Sigmoid colon (tissue), 6 donors: ENCODE measurements at regions not wholly inside any gene's neighbourhood (a gene's known extent, or its start where the extent isn't known, plus 50 kb on each side); places are given as distances from the start of the nearest gene placed in this dataset.

ENCODE experiments used
- DNase-seq: peaks from one replicate; pipeline ENCODE4 v3.0.0-alpha.2; 2019
- H3K27ac ChIP-seq, 4 donors: fragments of 200-600 bp; sonication (generic); one replicate each; pipeline ENCODE4 v1.5.1; 2016 to 2019; ENCODE audit warnings: mild to moderate bottlenecking in 1 of 4
- H3K27me3 ChIP-seq, 3 donors: fragments of 200-600 bp; sonication (generic); one replicate each; pipeline ENCODE4 v1.5.1; 2019; ENCODE audit warnings: mild to moderate bottlenecking in 1 of 3
- H3K36me3 ChIP-seq, 4 donors: fragments of 200-600 bp; sonication (generic); one replicate each; pipeline ENCODE4 v1.5.1; 2016 to 2019
- H3K4me1 ChIP-seq, 4 donors: fragments of 200-600 bp; sonication (generic); one replicate each; pipeline ENCODE4 v1.5.1; 2017 to 2019
- H3K4me3 ChIP-seq, 4 donors: fragments of 200-600 bp; sonication (generic); one replicate each; pipeline ENCODE4 v1.5.1; 2017 to 2019; ENCODE audit warnings: mild to moderate bottlenecking in 2 of 4, moderate library complexity in 1 of 4
- H3K9me3 ChIP-seq, 4 donors: fragments of 200-600 bp in 3 of 4; sonication (generic) in 3 of 4; one replicate each; pipeline versions ENCODE4 v1.5.1 to v1.6.1; 2013 to 2019
- CTCF ChIP-seq, 4 experiments: fragments of 450-650 bp in 3 of 4; fragments of 200-600 bp in 1 of 4; IDR thresholded peaks; one replicate each; pipeline ENCODE4 v1.5.1; 2016 to 2019; ENCODE audit warnings: antibody characterized with exemption in 4 of 4, mild to moderate bottlenecking in 3 of 4, moderate library complexity in 2 of 4
- EP300 ChIP-seq, 4 donors: sonication (generic); formaldehyde crosslinking; IDR thresholded peaks; one replicate each; pipeline ENCODE4 v1.6.1; 2017; ENCODE audit warnings: antibody characterized with exemption in 4 of 4
- POLR2A ChIP-seq, 2 donors: fragments of 450-650 bp; IDR thresholded peaks; one replicate each; pipeline ENCODE4 v1.6.1; 2016; ENCODE audit warnings: antibody characterized with exemption in 2 of 2, mild to moderate bottlenecking in 2 of 2, moderate library complexity in 2 of 2
- POLR2AphosphoS5 ChIP-seq, 4 donors: sonication (generic); formaldehyde crosslinking; IDR thresholded peaks; one replicate each; pipeline ENCODE4 v1.6.1; 2017; ENCODE audit warnings: antibody characterized with exemption in 4 of 4
- WGBS, 2 donors: extraction: QIAGEN DNeasy Blood & Tissue Kit; methylation state at CpG; one replicate each; pipeline ENCODE4 v1.1.7; 2013; 5-methylcytosine and 5-hydroxymethylcytosine counted together
- intact Hi-C: fragments of 100-400 bp; cut with DNase I; formaldehyde crosslinking; loops from one replicate; pipeline ENCODE4 v1.15.1; 2023
- donor health status: healthy with polysubstance abuse.
- donor health status: healthy.

- no peaks in the 10 kb centered on the region for H3K9me3 ChIP-seq
- no peak for DNase-seq
- H3K4me3 ChIP-seq: no peak overlapping the region
- no peaks in the 10 kb centered on the region for H3K36me3 ChIP-seq
- intact Hi-C loops: no loop called here
- WGBS, 2 donors: 85 to 93% methylated on average over 2 of the region's 2 CpGs
- H3K27ac ChIP-seq: no peak overlapping the region
- TF ChIP-seq EP300 (IDR thresholded peaks at IDR 0.05): no peak
- no peak for TF ChIP-seq CTCF (IDR thresholded peaks at IDR 0.05)
- no peak for TF ChIP-seq POLR2A (IDR thresholded peaks at IDR 0.05)
- no peak for TF ChIP-seq POLR2AphosphoS5 (IDR thresholded peaks at IDR 0.05)
- H3K4me1 ChIP-seq: no peaks in the 10 kb centered on the region
- H3K27me3 ChIP-seq: no peaks in the 10 kb centered on the region
Observed at GRCh38 chr4:89658701-89659024, 178.3 kb downstream of the SNCA start.

- no peak overlapping the region for H3K4me3 ChIP-seq
- WGBS, 2 donors: 54 to 69% methylated on average over 3 of the region's 3 CpGs
- H3K36me3 ChIP-seq: no peaks in the 10 kb centered on the region
- no peak for DNase-seq
- TF ChIP-seq POLR2AphosphoS5 (IDR thresholded peaks at IDR 0.05): no peak
- no peak for TF ChIP-seq EP300 (IDR thresholded peaks at IDR 0.05)
- no peak for TF ChIP-seq CTCF (IDR thresholded peaks at IDR 0.05)
- no peak for TF ChIP-seq POLR2A (IDR thresholded peaks at IDR 0.05)
- no peaks in the 10 kb centered on the region for H3K27me3 ChIP-seq
- no peaks in the 10 kb centered on the region for H3K9me3 ChIP-seq
- intact Hi-C loops: no loop called here
- no peak overlapping the region for H3K27ac ChIP-seq
- no peaks in the 10 kb centered on the region for H3K4me1 ChIP-seq
Observed at GRCh38 chr4:89657931-89658700, 178.8 kb downstream of the SNCA start.

- no peak overlapping the region for H3K4me3 ChIP-seq
- H3K4me1 ChIP-seq: no peaks in the 10 kb centered on the region
- no peaks in the 10 kb centered on the region for H3K27me3 ChIP-seq
- no peaks in the 10 kb centered on the region for H3K9me3 ChIP-seq
- no peaks in the 10 kb centered on the region for H3K36me3 ChIP-seq
- 73 to 80% methylated on average over 4 of the region's 4 CpGs for WGBS, 2 donors
- no peak overlapping the region for H3K27ac ChIP-seq
- no peak for DNase-seq
- TF ChIP-seq EP300 (IDR thresholded peaks at IDR 0.05) (no peak), POLR2A (IDR thresholded peaks at IDR 0.05) (no peak), POLR2AphosphoS5 (IDR thresholded peaks at IDR 0.05) (no peak)
- intact Hi-C loops: no loop called here
Observed at GRCh38 chr4:89653012-89653411, 183.9 kb downstream of the SNCA start.

DNA sequence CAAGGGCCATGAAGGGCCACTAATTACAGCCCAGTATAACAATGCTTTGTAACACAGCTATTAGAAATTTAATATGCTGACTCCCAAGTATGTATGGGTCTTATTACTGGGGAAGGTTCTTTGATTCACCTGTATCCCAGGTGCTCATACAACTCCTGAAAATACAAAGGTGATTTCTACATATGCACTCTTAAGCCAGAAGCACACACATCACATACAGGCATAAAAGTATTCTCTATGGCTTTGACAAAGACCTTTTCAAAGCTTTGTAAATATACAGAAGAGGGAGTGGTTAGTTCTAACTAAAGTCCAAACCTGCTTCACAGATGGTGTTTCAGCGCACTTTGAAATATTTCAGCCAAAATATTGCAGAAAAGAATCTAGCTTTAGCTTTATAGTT is 191.5 kb downstream of the SNCA start:
- WGBS, 2 donors: 26 to 84% methylated on average over 1 of the region's 1 CpG
- H3K4me3 ChIP-seq: no peak overlapping the region
- intact Hi-C loops: no loop called here

DNA sequence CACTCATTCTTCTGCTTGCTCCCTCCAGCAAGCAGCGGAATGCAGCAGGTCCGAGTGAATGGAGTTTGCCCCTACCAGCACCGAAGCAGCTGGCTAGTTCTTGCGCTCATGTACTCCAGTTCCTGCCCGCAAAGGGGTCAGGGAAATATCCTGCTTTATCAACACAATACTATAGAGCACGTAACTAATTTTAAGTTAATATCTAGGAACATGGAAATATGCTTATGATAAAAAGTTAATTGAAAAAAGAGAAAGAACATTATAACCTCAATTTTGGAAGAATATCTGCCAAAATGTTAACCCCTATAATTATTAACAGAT is 195.6 kb downstream of the SNCA start:
- no peak for DNase-seq
- 23 to 66% methylated on average over 6 of the region's 6 CpGs for WGBS, 2 donors
- Histone ChIP-seq H3K4me3 (no peak overlapping the region), H3K4me1 (no peaks in the 10 kb centered on the region), H3K27ac (no peak overlapping the region), H3K9me3 (no peaks in the 10 kb centered on the region), H3K36me3 (no peaks in the 10 kb centered on the region), H3K27me3 (no peaks in the 10 kb centered on the region)
- no peak for TF ChIP-seq POLR2AphosphoS5 (IDR thresholded peaks at IDR 0.05)
- TF ChIP-seq EP300 (IDR thresholded peaks at IDR 0.05): no peak
- TF ChIP-seq CTCF (IDR thresholded peaks at IDR 0.05): no peak
- no peak for TF ChIP-seq POLR2A (IDR thresholded peaks at IDR 0.05)
- intact Hi-C loops: no loop called here

More for the DNA sequence above, 191.5 kb downstream of the SNCA start:
- no peak for DNase-seq
- H3K27ac ChIP-seq: no peak overlapping the region
- no peaks in the 10 kb centered on the region for H3K4me1 ChIP-seq
- H3K36me3 ChIP-seq: no peaks in the 10 kb centered on the region
- no peaks in the 10 kb centered on the region for H3K27me3 ChIP-seq
- no peaks in the 10 kb centered on the region for H3K9me3 ChIP-seq
- TF ChIP-seq POLR2A (IDR thresholded peaks at IDR 0.05) (no peak), EP300 (IDR thresholded peaks at IDR 0.05) (no peak), CTCF (IDR thresholded peaks at IDR 0.05) (no peak), POLR2AphosphoS5 (IDR thresholded peaks at IDR 0.05) (no peak)
